ENCODE measurements at regions not wholly inside any gene's neighbourhood (a gene's known extent, or its start where the extent isn't known, plus 50 kb on each side); places are given as distances from the start of the nearest gene placed in this dataset.

- no peak for TF ChIP-seq KDM2B (CRISPR knock-in tag; IDR thresholded peaks at IDR 0.05)
- no peak for TF ChIP-seq RERE (CRISPR knock-in tag; IDR thresholded peaks at IDR 0.05; ENCODE audit: borderline replicate concordance)
- TF ChIP-seq RAD21 (CRISPR knock-in tag; conservative IDR thresholded peaks at IDR 0.05 in 1 of 2, IDR thresholded peaks at IDR 0.05 in 1 of 2), result no peak
- TF ChIP-seq HBP1 (CRISPR knock-in tag; IDR thresholded peaks at IDR 0.05), result no peak
Observed at GRCh38 chr6:120954111-120954510, 380.2 kb downstream of the TBC1D32 start (continued).
